Neuronal stem cell (in vitro differentiated cells): ENCODE measurements at regions not wholly inside any gene's neighbourhood (a gene's known extent, or its start where the extent isn't known, plus 50 kb on each side); places are given as distances from the start of the nearest gene placed in this dataset.
A peak's percentile ranks its signal among the peaks of the same experiment; 100 is the strongest.

Source experiments
- DNase-seq: peaks from one replicate; pipeline ENCODE4 v3.0.0-alpha.2; 2013; ENCODE audit warnings: low spot score
- H2AFZ ChIP-seq: one replicate; pipeline ENCODE4 v1.6.1; 2013; ENCODE audit warnings: mild to moderate bottlenecking, low read length, inconsistent platforms
- H2AK5ac ChIP-seq: 2 replicates; pipeline ENCODE4 v1.6.1; 2013; ENCODE audit warnings: low read depth, mild to moderate bottlenecking, inconsistent platforms, low read length, moderate library complexity, mixed read lengths
- H2BK120ac ChIP-seq: 2 replicates; pipeline ENCODE4 v1.6.1; 2013; ENCODE audit warnings: low read depth, mild to moderate bottlenecking, inconsistent platforms, low read length, moderate library complexity, mixed read lengths
- H2BK12ac ChIP-seq: one replicate; pipeline ENCODE4 v1.6.1; 2013; ENCODE audit warnings: low read length, inconsistent platforms
- H2BK15ac ChIP-seq: 2 replicates; pipeline ENCODE4 v1.6.1; 2013; ENCODE audit warnings: mild to moderate bottlenecking, low read length, inconsistent platforms, mixed read lengths
- H2BK5ac ChIP-seq: one replicate; pipeline ENCODE4 v1.6.1; 2013; ENCODE audit warnings: inconsistent platforms, mild to moderate bottlenecking, low read length, moderate library complexity
- H3K14ac ChIP-seq: one replicate; pipeline ENCODE4 v1.6.1; 2013; ENCODE audit warnings: low read length, inconsistent platforms
- H3K18ac ChIP-seq: 2 replicates; pipeline ENCODE4 v1.6.1; 2013; ENCODE audit warnings: low read length, inconsistent platforms
- H3K23ac ChIP-seq: 2 replicates; pipeline ENCODE4 v1.6.1; 2013; ENCODE audit warnings: low read depth, mild to moderate bottlenecking, mixed read lengths, low read length, inconsistent platforms; ENCODE audit not compliant: poor library complexity
- H3K27ac ChIP-seq: replicated peaks from 3 replicates; pipeline ENCODE4 v1.5.1; 2013; ENCODE audit warnings: low read length, inconsistent platforms
- H3K27me3 ChIP-seq, 3 experiments: 2 replicates each; pipeline ENCODE4 v1.6.1; 2013; ENCODE audit warnings: low read length in 3 of 3, mild to moderate bottlenecking in 2 of 3, inconsistent platforms in 1 of 3, low read depth in 1 of 3, mixed read lengths in 1 of 3, moderate library complexity in 1 of 3; ENCODE audit not compliant: control insufficient read depth in 3 of 3, insufficient read depth in 3 of 3
- H3K36me3 ChIP-seq, 2 donors: replicated peaks in 1 of 2; 2 replicates each; pipeline ENCODE4 v1.6.1; 2013; ENCODE audit warnings: low read length in 2 of 2; ENCODE audit not compliant: control insufficient read depth in 2 of 2, insufficient read depth in 2 of 2
- H3K4ac ChIP-seq: 2 replicates; pipeline ENCODE4 v1.6.1; 2013; ENCODE audit warnings: inconsistent platforms, mild to moderate bottlenecking, low read length, moderate library complexity
- H3K4me1 ChIP-seq, 2 donors: 1 replicate in 1 of 2; 2 replicates in 1 of 2; pipeline ENCODE4 v1.6.1; 2013; ENCODE audit warnings: low read length in 2 of 2, low read depth in 1 of 2; ENCODE audit not compliant: control insufficient read depth in 2 of 2, insufficient read depth in 1 of 2
- H3K4me2 ChIP-seq: one replicate; pipeline ENCODE4 v1.6.1; 2013; ENCODE audit warnings: mild to moderate bottlenecking, low read length, inconsistent platforms; ENCODE audit not compliant: insufficient read depth, poor library complexity, severe bottlenecking
- H3K4me3 ChIP-seq, 2 donors: 2 replicates each; pipeline ENCODE4 v1.5.1; 2013; ENCODE audit warnings: low read length in 2 of 2, mild to moderate bottlenecking in 2 of 2, inconsistent platforms in 1 of 2, moderate library complexity in 1 of 2
- H3K79me1 ChIP-seq: one replicate; pipeline ENCODE4 v1.6.1; 2013; ENCODE audit warnings: low read depth, mild to moderate bottlenecking, inconsistent platforms, low read length, moderate library complexity
- H3K9ac ChIP-seq: one replicate; pipeline ENCODE4 v1.6.1; 2013; ENCODE audit warnings: mild to moderate bottlenecking, low read depth, low read length, inconsistent platforms; ENCODE audit not compliant: poor library complexity
- H3K9me3 ChIP-seq, 2 donors: replicated peaks in 1 of 2; 2 replicates each; pipeline versions ENCODE3 to v1.6.1; 2013; ENCODE audit warnings: low read length in 2 of 2, mild to moderate bottlenecking in 2 of 2, inconsistent platforms in 1 of 2, low read depth in 1 of 2, mixed read lengths in 1 of 2, moderate library complexity in 1 of 2; ENCODE audit not compliant: control insufficient read depth in 2 of 2, insufficient read depth in 1 of 2
- H4K8ac ChIP-seq: one replicate; pipeline ENCODE4 v1.6.1; 2013; ENCODE audit warnings: low read depth, mild to moderate bottlenecking, inconsistent platforms, low read length, moderate library complexity
- H4K91ac ChIP-seq: one replicate; pipeline ENCODE4 v1.6.1; 2013; ENCODE audit warnings: low read length, low read depth, mild to moderate bottlenecking, inconsistent platforms; ENCODE audit not compliant: poor library complexity
- WGBS, 2 donors: extraction: QIAGEN DNeasy Blood & Tissue Kit; methylation state at CpG; one replicate each; pipeline ENCODE4 v1.1.7; 2013; ENCODE audit warnings: missing lambda C conversion rate in 2 of 2, mixed read lengths in 1 of 2; ENCODE audit not compliant: insufficient read length in 2 of 2, insufficient replicate concordance in 1 of 2; ENCODE audit errors: extremely low coverage in 2 of 2; 5-methylcytosine and 5-hydroxymethylcytosine counted together

DNA sequence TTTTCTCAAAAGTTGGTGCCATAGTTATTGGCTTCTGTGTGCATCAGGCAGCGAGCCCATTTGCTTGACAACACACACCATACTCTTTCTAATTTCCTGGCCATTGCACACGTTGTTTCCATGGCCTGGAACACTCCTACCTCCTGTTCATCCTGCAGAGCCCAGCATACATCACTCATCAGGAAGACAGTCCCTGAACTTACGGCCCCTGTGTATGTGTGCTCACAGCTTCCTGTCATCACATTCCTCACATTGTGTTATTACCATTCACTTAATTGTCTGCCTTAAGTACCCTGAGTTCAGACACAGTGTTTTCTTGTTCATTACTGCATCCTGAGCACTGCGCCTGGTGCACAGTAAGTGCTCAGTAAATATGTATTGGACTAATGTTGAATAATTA lies 355.9 kb downstream of the PRELID2 start:
- no CpG with 5 or more reads among the region's 4 CpGs for WGBS, 2 donors
- Histone ChIP-seq H3K9me3 (no peaks in the 10 kb centered on the region), H2BK15ac (no peak overlapping the region), H2BK12ac (no peak overlapping the region), H2BK120ac (no peak overlapping the region), H3K14ac (no peak overlapping the region), H3K4ac (no peak overlapping the region), H3K36me3 (no peaks in the 10 kb centered on the region), H3K18ac (peak overlapping the region; percentile 44), H3K4me2 (no peak overlapping the region), H3K4me1 (peaks cover 0 to 3% of the 10 kb centered on the region in 2 donors), H3K27me3 (no peaks in the 10 kb centered on the region), H4K8ac (no peak overlapping the region), H3K79me1 (no peaks in the 10 kb centered on the region), H4K91ac (no peak overlapping the region), H3K23ac (no peak overlapping the region), H3K9ac (no peak overlapping the region), H3K4me3 (no peak overlapping the region), H2BK5ac (no peak overlapping the region), H2AFZ (peak overlapping the region; percentile 21), H3K27ac (no peak overlapping the region), H2AK5ac (no peak overlapping the region)
- DNase-seq = no peak

DNA sequence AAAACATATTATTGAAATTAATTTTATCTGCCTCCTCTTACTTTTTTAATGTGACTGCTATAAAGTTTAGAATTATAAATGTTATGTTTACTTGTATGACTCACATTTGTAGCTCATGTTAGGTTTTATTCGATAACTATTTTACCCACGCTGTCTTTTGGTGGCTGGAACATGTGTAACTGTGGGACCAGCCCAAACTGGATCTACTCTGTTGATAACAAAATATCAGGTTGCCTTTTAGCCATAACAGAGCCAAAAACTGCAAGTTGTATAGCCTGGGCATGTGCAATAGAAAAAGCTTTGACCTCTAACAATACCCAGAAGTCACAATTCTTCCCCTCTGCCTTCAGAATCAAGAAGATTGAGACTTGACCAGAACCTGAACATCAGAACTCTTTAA lies 356.5 kb downstream of the PRELID2 start:
- Histone ChIP-seq H2AFZ (peak overlapping the region; percentile 21), H2BK15ac (no peak overlapping the region), H2BK5ac (no peak overlapping the region), H3K23ac (no peak overlapping the region), H3K79me1 (no peaks in the 10 kb centered on the region), H4K91ac (no peak overlapping the region), H3K4me3 (no peak overlapping the region), H4K8ac (no peak overlapping the region), H3K27ac (no peak overlapping the region), H3K36me3 (no peaks in the 10 kb centered on the region), H2BK12ac (no peak overlapping the region), H2BK120ac (no peak overlapping the region), H3K18ac (no peak overlapping the region), H3K14ac (no peak overlapping the region), H3K9ac (no peak overlapping the region), H3K9me3 (no peaks in the 10 kb centered on the region), H3K4me1 (peaks cover 0 to 3% of the 10 kb centered on the region in 2 donors), H3K4me2 (no peak overlapping the region), H3K27me3 (no peaks in the 10 kb centered on the region), H3K4ac (no peak overlapping the region), H2AK5ac (no peak overlapping the region)
- no CpG with 5 or more reads among the region's 2 CpGs for WGBS, 2 donors
- DNase-seq = no peak

DNA sequence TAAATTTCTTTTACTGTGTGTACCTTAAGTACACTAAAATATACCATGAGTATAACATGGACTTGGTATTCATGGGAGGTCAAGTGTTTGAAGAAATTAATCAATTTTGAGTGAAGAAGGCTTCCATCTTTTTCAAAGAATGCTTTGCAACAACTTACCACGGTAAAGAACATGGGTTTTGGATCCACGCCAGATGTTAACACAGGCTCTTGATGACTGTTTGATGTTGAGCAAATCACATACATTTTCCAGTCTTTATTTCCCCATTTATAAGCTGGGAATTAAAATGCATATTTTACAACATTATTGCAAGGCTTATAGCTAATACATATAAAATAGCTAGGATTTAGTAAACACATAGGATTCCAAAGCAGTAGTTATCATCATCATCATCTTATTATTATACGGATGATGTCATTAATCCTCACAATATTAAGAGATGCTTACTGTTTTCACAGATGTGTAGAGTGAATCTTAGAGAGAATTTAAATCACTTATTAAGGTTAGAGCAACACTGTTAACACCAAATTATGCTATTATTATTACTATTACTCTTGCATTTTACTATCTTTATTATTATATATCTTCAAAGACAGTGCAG lies 362.0 kb downstream of the PRELID2 start:
- H3K4me3 ChIP-seq = no peak overlapping the region
- no peak overlapping the region for H3K4ac ChIP-seq
- DNase-seq = no peak
- H3K4me1 ChIP-seq = peaks cover 0 to 4% of the 10 kb centered on the region in 2 donors
- no peaks in the 10 kb centered on the region for H3K79me1 ChIP-seq
- no peak overlapping the region for H3K27ac ChIP-seq
- H2AK5ac ChIP-seq = no peak overlapping the region
- no peak overlapping the region for H2BK120ac ChIP-seq
- no peak overlapping the region for H3K9ac ChIP-seq
- no peak overlapping the region for H3K14ac ChIP-seq
- no peaks in the 10 kb centered on the region for H3K9me3 ChIP-seq
- H3K4me2 ChIP-seq = no peak overlapping the region
- H2BK5ac ChIP-seq = no peak overlapping the region
- H3K27me3 ChIP-seq = no peaks in the 10 kb centered on the region
- H4K8ac ChIP-seq = no peak overlapping the region
- H2BK15ac ChIP-seq = no peak overlapping the region
- no peak overlapping the region for H2AFZ ChIP-seq
- no peaks in the 10 kb centered on the region for H3K36me3 ChIP-seq
- no peak overlapping the region for H3K18ac ChIP-seq
- H4K91ac ChIP-seq = no peak overlapping the region
- no peak overlapping the region for H3K23ac ChIP-seq
- no CpG with 5 or more reads among the region's 3 CpGs for WGBS, 2 donors
- H2BK12ac ChIP-seq = no peak overlapping the region

DNA sequence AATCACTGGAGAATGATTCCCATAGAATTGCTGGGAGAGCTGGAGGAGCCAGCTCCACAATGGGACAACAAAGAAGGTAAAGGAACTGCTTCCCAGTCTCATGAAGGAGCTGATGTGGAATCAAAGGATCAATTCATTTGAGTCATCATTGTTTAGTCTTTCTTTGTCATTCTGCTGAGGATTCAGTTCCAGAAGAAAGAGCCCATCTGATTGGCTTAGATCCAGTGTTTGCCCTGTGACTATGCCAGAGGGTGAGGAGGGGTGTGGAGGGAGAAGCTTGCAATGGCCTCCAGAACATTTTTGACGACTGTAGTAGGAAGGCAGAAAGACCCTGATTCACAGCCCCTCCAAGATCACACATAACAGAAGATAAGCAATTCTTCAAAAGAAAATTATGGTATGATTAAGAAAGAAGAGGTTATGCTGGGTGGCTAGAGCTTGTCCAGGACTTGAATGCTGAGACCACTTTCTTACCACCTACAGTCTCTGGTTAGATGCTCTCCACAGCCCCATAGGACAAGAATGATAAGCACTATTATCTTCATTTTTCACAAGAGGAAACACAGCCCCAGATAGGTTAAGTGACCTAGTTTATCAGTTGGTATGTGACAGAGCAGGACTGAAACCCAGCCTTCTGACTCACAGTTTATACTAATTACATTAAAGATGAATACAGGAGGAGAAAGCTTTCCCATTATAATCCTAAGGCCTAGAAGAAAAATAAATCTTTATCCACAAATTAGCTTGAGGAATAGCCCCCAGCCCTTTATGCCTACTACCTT lies 363.1 kb downstream of the PRELID2 start:
- Histone ChIP-seq H2BK15ac (no peak overlapping the region), H2AK5ac (no peak overlapping the region), H3K36me3 (no peaks in the 10 kb centered on the region), H2BK12ac (no peak overlapping the region), H3K18ac (no peak overlapping the region), H3K27me3 (no peaks in the 10 kb centered on the region), H3K9ac (no peak overlapping the region), H3K4ac (no peak overlapping the region), H3K79me1 (no peaks in the 10 kb centered on the region), H3K4me1 (peaks cover 0 to 4% of the 10 kb centered on the region in 2 donors), H4K8ac (no peak overlapping the region), H2BK5ac (no peak overlapping the region), H2BK120ac (no peak overlapping the region), H3K4me2 (no peak overlapping the region), H3K9me3 (no peaks in the 10 kb centered on the region), H3K4me3 (no peak overlapping the region), H3K14ac (no peak overlapping the region), H3K27ac (no peak overlapping the region), H4K91ac (no peak overlapping the region), H3K23ac (no peak overlapping the region), H2AFZ (peak overlapping the region; percentile 65)
- peak; percentile 23 for DNase-seq
- WGBS, 2 donors = no CpG with 5 or more reads among the region's 1 CpG
